H1 (cell line): ENCODE measurements at regions not wholly inside any gene's neighbourhood (a gene's known extent, or its start where the extent isn't known, plus 50 kb on each side); places are given as distances from the start of the nearest gene placed in this dataset.

Experiments used
- CTCF ChIA-PET: fragments of 300-600 bp; sonication (Branson Sonifier 250); formaldehyde crosslinking; loops from one replicate; lab custom pipeline; 2021; ENCODE audit not compliant: partially characterized antibody; lab: Charles Lee
- POLR2A ChIA-PET: fragments of 300-600 bp; sonication (Branson Sonifier 250); formaldehyde crosslinking; loops from one replicate; lab custom pipeline; 2021; ENCODE audit warnings: inconsistent platforms; ENCODE audit not compliant: partially characterized antibody; lab: Charles Lee
- DNase-seq, 2 experiments: peaks; one replicate each; pipeline versions ENCODE4 v3.0.0 to v3.0.0-alpha.2; 2010 to 2022; ENCODE audit warnings: low spot score in 2 of 2, low read depth in 1 of 2, mixed read lengths in 1 of 2
- FAIRE-seq: peaks from 2 replicates; lab custom pipeline; 2011; peaks lifted over from hg19 to GRCh38; lab: Jason Lieb, UNC
- H2AFZ ChIP-seq: 2 replicates; pipeline ENCODE4 v1.8.1; 2012; ENCODE audit warnings: low read length, inconsistent platforms
- H2AK5ac ChIP-seq: 2 replicates; pipeline ENCODE4 v1.6.1; 2013; ENCODE audit warnings: low read depth, low read length
- H2BK120ac ChIP-seq: replicated peaks from 2 replicates; pipeline ENCODE3; 2013; ENCODE audit warnings: low read depth, low read length, inconsistent platforms
- H2BK12ac ChIP-seq: 2 replicates; pipeline ENCODE4 v1.6.1; 2013; ENCODE audit warnings: low read depth, low read length
- H2BK15ac ChIP-seq: 2 replicates; pipeline ENCODE4 v1.6.1; 2013; ENCODE audit warnings: low read length
- H2BK20ac ChIP-seq: 2 replicates; pipeline ENCODE4 v1.6.1; 2013; ENCODE audit warnings: low read length
- H2BK5ac ChIP-seq: 2 replicates; pipeline ENCODE4 v1.6.1; 2013; ENCODE audit warnings: low read depth, low read length
- H3K14ac ChIP-seq: 2 replicates; pipeline ENCODE4 v1.6.1; 2013; ENCODE audit warnings: inconsistent platforms; ENCODE audit not compliant: insufficient read length
- H3K18ac ChIP-seq: 2 replicates; pipeline ENCODE4 v1.6.1; 2013; ENCODE audit warnings: low read length; ENCODE audit errors: extremely low read depth
- H3K23ac ChIP-seq: 2 replicates; pipeline ENCODE4 v1.6.1; 2013; ENCODE audit warnings: inconsistent platforms; ENCODE audit not compliant: insufficient read length
- H3K23me2 ChIP-seq: 2 replicates; pipeline ENCODE4 v1.6.1; 2013; ENCODE audit warnings: low read depth, low read length
- H3K27ac ChIP-seq: 2 replicates; pipeline ENCODE4 v1.6.1; 2011; ENCODE audit warnings: low read depth, low read length, inconsistent platforms
- H3K27me3 ChIP-seq, 4 experiments: replicated peaks in 1 of 4; 1 replicate in 1 of 4; 2 replicates in 3 of 4; pipeline versions ENCODE4 v1.6.1 to v1.8.1; 2011 to 2013; ENCODE audit warnings: low read length in 3 of 4, mild to moderate bottlenecking in 3 of 4, inconsistent platforms in 2 of 4, mixed read lengths in 2 of 4, moderate library complexity in 1 of 4; ENCODE audit not compliant: control insufficient read depth in 3 of 4, insufficient read depth in 3 of 4; ENCODE audit errors: extremely low read depth in 1 of 4
- H3K36me3 ChIP-seq, 4 experiments: 2 replicates each; pipeline versions ENCODE4 v1.6.1 to v1.8.1; 2011 to 2013; ENCODE audit warnings: mild to moderate bottlenecking in 4 of 4, low read length in 3 of 4, moderate library complexity in 2 of 4, control low read depth in 1 of 4, inconsistent platforms in 1 of 4; ENCODE audit not compliant: insufficient read depth in 4 of 4, control insufficient read depth in 2 of 4
- H3K4ac ChIP-seq: replicated peaks from 2 replicates; pipeline ENCODE3; 2013; ENCODE audit warnings: low read length, low read depth, mixed read lengths, inconsistent platforms; ENCODE audit not compliant: insufficient read length
- H3K4me1 ChIP-seq, 4 experiments: replicated peaks in 1 of 4; 1 replicate in 1 of 4; 2 replicates in 3 of 4; pipeline versions ENCODE4 v1.6.1 to v1.8.1; 2011 to 2013; ENCODE audit warnings: low read length in 3 of 4, inconsistent platforms in 2 of 4, mixed read lengths in 1 of 4; ENCODE audit not compliant: insufficient read depth in 4 of 4, control insufficient read depth in 3 of 4
- H3K4me2 ChIP-seq, 2 experiments: 2 replicates each; pipeline versions ENCODE4 v1.6.1 to v1.8.1; 2011 to 2013; ENCODE audit warnings: low read depth in 2 of 2, low read length in 2 of 2, control low read depth in 1 of 2, inconsistent platforms in 1 of 2, mild to moderate bottlenecking in 1 of 2; ENCODE audit not compliant: insufficient read depth in 1 of 2
- H3K4me3 ChIP-seq, 4 experiments: fragments of 200-600, 300-600 bp in 1 of 4; sonication (generic), shearing (Covaris generic), sonication (Bioruptor Twin) in 1 of 4; 2 replicates each; pipeline versions ENCODE4 v1.5.1 to v1.8.1; 2011 to 2016; ENCODE audit warnings: low read length in 4 of 4, low read depth in 3 of 4, control low read depth in 2 of 4, inconsistent platforms in 2 of 4, mild to moderate bottlenecking in 2 of 4, mixed read lengths in 1 of 4, moderate library complexity in 1 of 4; ENCODE audit not compliant: insufficient read depth in 2 of 4; ENCODE audit errors: extremely low read depth in 1 of 4
- H3K56ac ChIP-seq: replicated peaks from 2 replicates; pipeline ENCODE3; 2013; ENCODE audit warnings: low read depth, mild to moderate bottlenecking, mixed read lengths, low read length, inconsistent platforms; ENCODE audit not compliant: insufficient read length
- H3K79me1 ChIP-seq: 2 replicates; pipeline ENCODE4 v1.6.1; 2013; ENCODE audit warnings: low read depth, low read length, control low read depth
- H3K79me2 ChIP-seq, 2 experiments: 2 replicates each; pipeline versions ENCODE4 v1.6.1 to v1.8.1; 2012 to 2013; ENCODE audit warnings: low read length in 2 of 2, mild to moderate bottlenecking in 2 of 2, inconsistent platforms in 1 of 2; ENCODE audit not compliant: insufficient read depth in 2 of 2, control insufficient read depth in 1 of 2
- H3K9ac ChIP-seq, 4 experiments: replicated peaks in 1 of 4; 1 replicate in 1 of 4; 2 replicates in 3 of 4; pipeline versions ENCODE4 v1.6.1 to v1.8.1; 2011 to 2013; ENCODE audit warnings: low read depth in 3 of 4, low read length in 3 of 4, control low read depth in 2 of 4, mild to moderate bottlenecking in 2 of 4, moderate library complexity in 2 of 4, inconsistent platforms in 1 of 4; ENCODE audit errors: extremely low read depth in 1 of 4
- H3K9me3 ChIP-seq, 2 experiments: 2 replicates each; pipeline versions ENCODE4 v1.6.1 to v1.8.1; 2012 to 2013; ENCODE audit warnings: mild to moderate bottlenecking in 2 of 2, moderate library complexity in 2 of 2, control low read depth in 1 of 2, inconsistent platforms in 1 of 2, low read depth in 1 of 2, low read length in 1 of 2, mixed read lengths in 1 of 2; ENCODE audit not compliant: insufficient read depth in 2 of 2
- H4K20me1 ChIP-seq, 2 experiments: replicated peaks in 1 of 2; 2 replicates each; pipeline versions ENCODE3 to v1.8.1; 2011 to 2013; ENCODE audit warnings: inconsistent platforms in 2 of 2, low read length in 2 of 2, mild to moderate bottlenecking in 1 of 2; ENCODE audit not compliant: insufficient read depth in 2 of 2, control insufficient read depth in 1 of 2
- H4K5ac ChIP-seq: 2 replicates; pipeline ENCODE4 v1.6.1; 2013; ENCODE audit warnings: low read length, low read depth, mixed read lengths, inconsistent platforms; ENCODE audit not compliant: insufficient read length
- H4K8ac ChIP-seq: 2 replicates; pipeline ENCODE4 v1.8.0; 2013; ENCODE audit warnings: mild to moderate bottlenecking, moderate library complexity, low read length, inconsistent platforms; ENCODE audit not compliant: insufficient read depth; ENCODE audit errors: extremely low read depth
- H4K91ac ChIP-seq: replicated peaks from 2 replicates; pipeline ENCODE3; 2013; ENCODE audit warnings: low read length, mixed read lengths, inconsistent platforms; ENCODE audit not compliant: insufficient read length
- CEBPB ChIP-seq: IDR thresholded peaks from 2 replicates; pipeline ENCODE4 v1.6.1; 2012; ENCODE audit warnings: low read depth, low read length
- GABPA ChIP-seq: IDR thresholded peaks from 2 replicates; pipeline ENCODE4 v1.6.1; 2011; ENCODE audit warnings: mild to moderate bottlenecking, low read length, moderate library complexity, borderline replicate concordance; ENCODE audit not compliant: insufficient read depth
- JUND ChIP-seq: IDR thresholded peaks from 2 replicates; pipeline ENCODE4 v1.6.1; 2011; ENCODE audit warnings: mild to moderate bottlenecking, improper control_type of control experiment, low read length
- RXRA ChIP-seq: IDR thresholded peaks from 2 replicates; pipeline ENCODE4 v1.6.1; 2011; ENCODE audit warnings: low read depth, mild to moderate bottlenecking, low read length, moderate library complexity; ENCODE audit not compliant: insufficient read depth
- WGBS, 2 experiments: shearing (Covaris generic) in 1 of 2; methylation state at CpG; one replicate each; pipeline versions ENCODE4 v1.1.6 to v1.1.7; 2013 to 2015; ENCODE audit warnings: low lambda C conversion rate in 2 of 2, mixed read lengths in 2 of 2, inconsistent platforms in 1 of 2, low coverage in 1 of 2, missing lambda C conversion rate in 1 of 2; ENCODE audit not compliant: insufficient replicate concordance in 2 of 2, insufficient coverage in 1 of 2, insufficient read length in 1 of 2; ENCODE audit errors: extremely low coverage in 1 of 2, missing lambda C conversion rate in 1 of 2; 5-methylcytosine and 5-hydroxymethylcytosine counted together
- TF ChIP-seq, protein P1 (sequence below), 3 experiments: IDR thresholded peaks; 1 replicate in 2 of 3; 2 replicates in 1 of 3; pipeline versions ENCODE4 v1.5.1 to v1.6.1; 2011; ENCODE audit warnings: low read length in 3 of 3, mild to moderate bottlenecking in 3 of 3, inconsistent platforms in 2 of 3, low read depth in 1 of 3, moderate library complexity in 1 of 3; ENCODE audit not compliant: insufficient read depth in 1 of 3; ENCODE audit errors: control extremely low read depth in 1 of 3

DNA sequence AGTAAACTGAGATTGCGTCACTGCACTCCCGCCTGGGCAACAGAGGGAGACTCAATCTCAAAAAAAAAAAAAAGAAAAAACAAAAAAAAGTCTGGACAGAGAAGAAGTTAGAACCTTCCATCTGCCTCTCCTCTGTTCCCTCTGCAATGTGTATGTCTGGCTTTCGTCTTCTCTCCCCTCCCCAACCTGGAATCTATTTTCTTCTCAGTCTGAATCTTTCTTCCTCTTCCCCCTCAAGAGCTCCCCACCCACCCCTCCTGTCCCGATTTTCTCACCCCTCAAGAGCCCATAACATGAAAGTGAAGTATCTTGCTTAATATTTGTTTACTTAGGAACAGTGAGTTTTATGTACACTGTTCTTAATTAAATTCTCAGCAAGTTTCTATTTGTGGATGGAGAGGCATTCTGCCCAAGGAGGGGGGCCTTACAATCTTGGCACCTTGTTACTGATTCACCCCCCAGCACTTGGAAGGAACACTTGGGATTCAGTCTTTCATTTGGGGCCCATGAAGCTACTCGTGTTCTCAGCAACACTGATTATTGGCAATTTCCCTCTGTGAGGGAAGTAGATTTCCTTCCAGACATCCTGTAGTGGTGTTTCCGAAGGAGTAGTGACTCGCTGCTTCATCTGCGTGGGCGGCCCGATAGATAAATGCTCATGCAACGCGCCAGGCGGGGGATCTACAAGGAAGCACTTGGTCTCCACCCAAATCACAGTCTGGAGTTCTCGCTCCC is 69.3 kb upstream of the SRSF6 start:
- 92% methylated on average over 11 of the region's 14 CpGs; no CpG with 5 or more reads in 1 of the 2 experiments for WGBS, 2 experiments
- no peaks in the 10 kb centered on the region for H3K79me1 ChIP-seq
- no peak overlapping the region for H3K14ac ChIP-seq
- H2BK20ac ChIP-seq: no peak overlapping the region
- ChIA-PET POLR2A (no interaction called here), CTCF (interaction anchor here (0.6 to 1.6 kb wide), 5 partner anchors 20 to 759 kb away, joined by 3 read pairs; no protein-coding TSS in a partner anchor)
- no peak overlapping the region for H2AK5ac ChIP-seq
- no peak overlapping the region for H2BK120ac ChIP-seq
- DNase-seq: no peak
- H3K36me3 ChIP-seq: no peaks in the 10 kb centered on the region
- no peak overlapping the region for H2BK5ac ChIP-seq
- no peak overlapping the region for H3K27ac ChIP-seq
- no peak overlapping the region for H3K4ac ChIP-seq
- H3K4me2 ChIP-seq: no peak overlapping the region
- no peaks in the 10 kb centered on the region for H4K20me1 ChIP-seq
- no peak overlapping the region for H3K23ac ChIP-seq
- H4K8ac ChIP-seq: no peak overlapping the region
- no peak overlapping the region for H3K56ac ChIP-seq
- H3K27me3 ChIP-seq: no peaks in the 10 kb centered on the region
- H3K9me3 ChIP-seq: no peaks in the 10 kb centered on the region
- FAIRE-seq: no peak
- no peak overlapping the region for H2BK12ac ChIP-seq
- no peak overlapping the region for H4K5ac ChIP-seq
- no peak overlapping the region for H4K91ac ChIP-seq
- no peak overlapping the region for H3K9ac ChIP-seq
- H3K4me3 ChIP-seq: no peak overlapping the region
- H2AFZ ChIP-seq: 0 out of 2 replicates have a peak overlapping the region, but pooled peaks have one; percentile 63
- no peaks in the 10 kb centered on the region for H3K23me2 ChIP-seq
- peaks cover 0 to 4% (median under 1%) of the 10 kb centered on the region in 4 experiments; a peak in 3 of 7 replicates for H3K4me1 ChIP-seq
- H2BK15ac ChIP-seq: no peak overlapping the region
- no peaks in the 10 kb centered on the region for H3K79me2 ChIP-seq
- H3K18ac ChIP-seq: no peak overlapping the region
- TF ChIP-seq GABPA (no peak), JUND (no peak), RXRA (no peak), CEBPB (no peak)
- TF ChIP-seq, protein P1, sequence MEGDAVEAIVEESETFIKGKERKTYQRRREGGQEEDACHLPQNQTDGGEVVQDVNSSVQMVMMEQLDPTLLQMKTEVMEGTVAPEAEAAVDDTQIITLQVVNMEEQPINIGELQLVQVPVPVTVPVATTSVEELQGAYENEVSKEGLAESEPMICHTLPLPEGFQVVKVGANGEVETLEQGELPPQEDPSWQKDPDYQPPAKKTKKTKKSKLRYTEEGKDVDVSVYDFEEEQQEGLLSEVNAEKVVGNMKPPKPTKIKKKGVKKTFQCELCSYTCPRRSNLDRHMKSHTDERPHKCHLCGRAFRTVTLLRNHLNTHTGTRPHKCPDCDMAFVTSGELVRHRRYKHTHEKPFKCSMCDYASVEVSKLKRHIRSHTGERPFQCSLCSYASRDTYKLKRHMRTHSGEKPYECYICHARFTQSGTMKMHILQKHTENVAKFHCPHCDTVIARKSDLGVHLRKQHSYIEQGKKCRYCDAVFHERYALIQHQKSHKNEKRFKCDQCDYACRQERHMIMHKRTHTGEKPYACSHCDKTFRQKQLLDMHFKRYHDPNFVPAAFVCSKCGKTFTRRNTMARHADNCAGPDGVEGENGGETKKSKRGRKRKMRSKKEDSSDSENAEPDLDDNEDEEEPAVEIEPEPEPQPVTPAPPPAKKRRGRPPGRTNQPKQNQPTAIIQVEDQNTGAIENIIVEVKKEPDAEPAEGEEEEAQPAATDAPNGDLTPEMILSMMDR (IDR thresholded peaks at IDR 0.05; ENCODE audit: control extremely low read depth in 1 of 3, insufficient read depth in 1 of 3, low read depth in 1 of 3, low read length in 3 of 3): no peak
